GM18870 (cell line): ENCODE measurements at regions not wholly inside any gene's neighbourhood (a gene's known extent, or its start where the extent isn't known, plus 50 kb on each side); places are given as distances from the start of the nearest gene placed in this dataset.

Source experiments
- ATAC-seq: cut with Tn5 transposase; IDR thresholded peaks from one replicate; pipeline ENCODE4 v1.9.1; 2021; ENCODE audit warnings: moderate library complexity; ENCODE audit not compliant: unreplicated experiment

GRCh38 chr3:187994221-187995042 is 159.5 kb upstream of the LPP start:
- ATAC-seq = no peak

DNA sequence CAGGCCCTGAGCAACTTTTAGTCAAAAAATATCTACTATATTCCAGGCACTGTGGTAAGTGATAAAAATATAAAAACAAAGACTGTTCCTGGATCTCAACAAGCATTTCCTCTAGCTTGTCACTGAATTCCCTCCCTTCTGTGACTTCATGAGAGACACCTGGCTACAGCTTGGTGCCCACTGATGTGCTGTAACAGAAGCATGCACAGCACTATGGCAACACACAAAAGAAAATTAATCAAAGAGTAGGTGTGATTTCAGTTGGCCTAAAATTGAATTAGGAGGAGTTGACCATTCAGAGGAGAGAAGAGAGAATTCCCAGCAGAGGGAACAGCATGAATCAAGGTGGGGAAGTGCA is 158.9 kb upstream of the LPP start:
- ATAC-seq = no peak

DNA sequence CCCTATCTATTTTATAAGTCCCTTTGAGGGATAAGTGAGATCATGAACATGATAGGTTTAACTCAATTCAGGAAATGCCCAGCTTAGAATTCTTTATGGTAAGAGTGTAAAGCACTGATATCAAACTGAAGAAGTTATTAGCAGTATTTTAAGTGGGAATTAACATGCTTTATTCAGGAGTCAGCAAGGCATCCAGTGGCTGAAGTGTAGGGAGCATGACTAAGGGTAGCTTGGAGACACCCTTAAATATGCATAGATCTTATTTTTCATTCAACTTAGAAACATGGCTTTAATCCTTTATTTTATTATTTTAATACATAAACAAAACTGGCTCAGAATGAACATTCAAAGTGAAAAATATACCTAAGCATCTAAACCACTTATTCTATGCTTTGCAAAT is 158.3 kb upstream of the LPP start:
- no peak for ATAC-seq

DNA sequence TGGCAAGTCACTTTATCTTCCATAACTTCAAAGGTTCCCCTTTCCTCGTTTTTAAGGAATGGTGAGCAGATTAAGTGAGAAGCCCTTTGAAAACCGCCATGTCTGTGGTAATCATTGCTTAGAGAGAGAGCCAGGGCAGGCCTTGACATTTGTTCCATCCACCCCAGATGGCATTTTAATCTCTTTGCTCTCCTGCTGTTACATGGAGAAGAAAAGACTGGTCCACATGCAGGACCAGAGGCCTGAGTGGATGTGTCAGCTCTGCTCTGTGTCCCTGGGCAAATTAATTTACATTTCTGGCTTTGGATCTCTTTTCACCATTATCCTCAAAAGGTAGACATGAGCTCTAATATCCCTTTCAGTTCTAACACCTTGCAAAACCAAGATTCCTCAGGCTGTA is 157.3 kb upstream of the LPP start:
- no peak for ATAC-seq

- no peak for ATAC-seq
Measured at GRCh38 chr3:187997490-187997889, 156.5 kb upstream of the LPP start.

GRCh38 chr3:187997946-187998561 is 155.9 kb upstream of the LPP start:
- ATAC-seq = no peak

DNA sequence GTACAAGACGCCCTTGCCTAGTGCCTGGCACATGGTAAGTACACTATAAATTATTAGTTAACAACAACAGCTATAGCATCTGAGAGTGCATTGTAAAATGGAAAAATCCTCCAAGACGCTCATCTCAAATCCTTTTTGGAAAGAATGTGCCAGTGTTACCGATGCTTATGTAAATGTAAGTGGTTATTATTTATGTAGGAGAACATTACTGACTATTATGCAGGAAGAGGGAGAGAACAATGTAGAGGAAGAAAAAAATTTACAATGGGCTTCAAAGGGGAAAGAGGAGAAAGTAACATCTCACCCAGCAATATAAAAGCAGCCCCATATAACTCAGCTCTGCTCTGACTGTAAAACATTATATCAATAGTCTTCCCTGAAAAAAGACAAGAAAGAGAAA is 155.3 kb upstream of the LPP start:
- ATAC-seq = no peak

DNA sequence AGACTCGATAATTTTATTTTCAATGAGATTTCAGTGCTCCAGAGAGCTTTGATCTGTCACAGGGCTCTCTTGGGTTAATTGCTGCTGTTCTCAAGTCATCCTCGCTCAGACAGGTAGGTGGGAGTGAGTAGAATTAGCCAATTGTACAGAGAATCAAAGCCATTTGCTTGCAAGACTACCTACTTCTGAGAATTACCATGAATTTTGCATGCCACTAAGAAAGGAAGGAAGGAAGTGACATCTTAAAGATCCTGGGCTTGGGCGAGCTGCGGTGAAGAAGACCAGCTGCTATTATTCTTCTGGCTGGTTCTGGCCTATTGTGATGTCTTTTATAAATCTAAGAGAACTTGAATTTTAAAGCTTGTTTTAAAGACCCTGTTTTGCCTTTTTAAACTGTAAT is 154.1 kb upstream of the LPP start:
- ATAC-seq = no peak

- no peak for ATAC-seq
Measured at GRCh38 chr3:188000361-188000861, 153.5 kb upstream of the LPP start.

DNA sequence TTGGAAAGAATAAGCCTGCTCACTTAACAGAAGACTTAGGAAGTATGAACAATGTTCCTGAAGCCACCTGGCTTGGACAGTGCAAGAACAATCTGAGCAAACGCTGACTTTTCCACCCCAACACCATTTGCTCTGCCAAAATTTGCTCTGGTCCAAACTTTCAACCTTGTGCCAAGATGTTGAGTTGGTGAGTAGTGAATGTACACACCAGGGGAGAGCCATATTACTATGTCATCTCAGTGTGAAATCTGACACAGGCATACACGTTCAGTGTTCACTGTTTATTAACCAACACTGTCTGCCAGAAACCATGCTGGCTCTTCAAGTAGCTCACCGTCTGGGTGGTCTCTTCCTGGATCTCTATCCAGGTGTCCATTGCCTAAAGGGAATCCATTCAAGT is 152.9 kb upstream of the LPP start:
- ATAC-seq = no peak

- no peak for ATAC-seq
Measured at GRCh38 chr3:188001926-188002325, 152.0 kb upstream of the LPP start.

DNA sequence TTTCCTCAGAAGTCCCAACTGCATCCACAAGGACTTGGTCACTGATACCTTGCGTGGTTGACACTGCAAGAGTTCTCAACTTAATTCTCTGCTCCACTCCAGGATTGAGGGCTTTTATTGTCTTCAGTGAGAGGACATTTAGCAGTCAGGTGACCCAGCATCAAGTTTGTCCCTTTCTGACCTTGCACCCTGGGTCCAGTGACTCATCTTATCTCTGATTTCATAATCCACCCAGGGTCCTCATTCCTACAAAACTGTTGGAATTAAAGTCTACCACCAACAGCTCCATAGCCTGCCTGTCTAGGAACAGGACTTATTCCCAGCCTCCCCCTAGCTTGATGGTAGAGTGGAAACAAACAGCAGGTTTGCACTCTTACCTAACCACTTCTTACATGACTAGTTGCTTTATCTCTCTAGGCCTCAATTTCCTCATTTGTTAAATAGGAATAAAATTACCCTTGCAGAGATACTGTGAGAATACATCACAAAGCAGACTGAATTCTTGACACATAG is 151.3 kb upstream of the LPP start:
- ATAC-seq = no peak

DNA sequence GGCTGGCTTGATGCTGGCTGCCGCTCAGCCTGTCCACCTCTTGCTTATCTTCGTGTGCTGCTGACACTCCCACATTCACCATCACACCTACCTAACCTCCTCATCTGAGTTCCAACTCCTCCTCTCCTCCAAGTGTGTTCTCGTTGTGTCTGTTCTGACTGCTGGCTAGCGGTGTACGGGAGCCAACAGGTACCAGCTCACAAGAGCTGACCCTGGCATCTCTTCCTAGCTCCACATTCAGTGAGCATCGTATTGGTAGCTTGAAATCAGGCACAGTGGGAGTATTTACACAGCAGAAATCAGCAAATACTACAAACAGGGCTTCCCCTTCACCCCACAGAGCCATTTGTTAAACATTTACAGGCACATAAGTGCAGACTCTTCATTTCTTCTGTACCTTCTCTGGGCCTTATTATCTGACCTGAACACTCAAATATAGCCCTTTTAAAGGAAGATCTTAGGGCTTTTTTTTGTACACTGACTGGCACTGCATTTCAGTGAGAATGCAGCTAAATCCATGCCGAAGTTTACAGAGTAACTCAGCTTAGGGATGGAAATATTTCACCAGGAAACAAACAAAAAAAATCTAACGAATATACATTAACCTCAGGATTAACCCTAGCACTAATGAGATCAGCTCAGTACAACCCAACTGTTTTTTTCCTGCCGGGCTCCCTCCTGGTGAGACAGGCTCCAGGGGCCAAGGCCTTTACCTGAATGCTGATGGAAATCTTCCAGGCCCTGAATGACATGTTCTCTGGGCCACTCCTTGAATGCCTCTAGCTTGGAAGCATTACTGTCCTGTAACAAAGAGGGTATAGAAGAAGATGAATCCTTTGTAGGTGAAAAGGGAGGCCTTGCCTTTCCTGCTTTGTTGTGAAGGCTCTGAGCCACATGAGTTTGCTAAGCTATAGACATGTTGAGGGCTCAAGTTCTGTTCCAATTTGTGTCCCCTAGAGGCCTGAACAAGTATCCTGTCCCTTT is 150.5 kb upstream of the LPP start:
- no peak for ATAC-seq

GRCh38 chr3:188006726-188007393 is 147.1 kb upstream of the LPP start:
- no peak for ATAC-seq

DNA sequence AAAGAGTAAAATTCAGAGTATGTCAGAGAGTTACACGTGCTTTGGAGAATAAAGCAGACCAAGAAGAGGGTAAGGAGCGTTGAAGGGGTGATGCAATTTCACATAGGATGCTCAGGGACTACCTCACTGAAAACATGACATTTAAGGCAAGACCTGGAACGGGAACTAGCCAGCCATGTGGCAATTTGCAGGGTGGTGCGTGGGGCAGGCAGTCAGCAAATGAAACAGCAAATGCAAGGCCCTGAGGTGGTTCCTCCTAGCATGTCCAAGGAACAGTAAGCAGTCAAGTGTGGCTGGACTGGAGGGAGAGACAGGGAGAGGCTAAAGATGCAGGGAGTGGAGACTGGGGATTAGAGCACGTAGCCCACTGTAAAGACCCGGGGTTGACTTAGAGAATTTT is 146.1 kb upstream of the LPP start:
- no peak for ATAC-seq

DNA sequence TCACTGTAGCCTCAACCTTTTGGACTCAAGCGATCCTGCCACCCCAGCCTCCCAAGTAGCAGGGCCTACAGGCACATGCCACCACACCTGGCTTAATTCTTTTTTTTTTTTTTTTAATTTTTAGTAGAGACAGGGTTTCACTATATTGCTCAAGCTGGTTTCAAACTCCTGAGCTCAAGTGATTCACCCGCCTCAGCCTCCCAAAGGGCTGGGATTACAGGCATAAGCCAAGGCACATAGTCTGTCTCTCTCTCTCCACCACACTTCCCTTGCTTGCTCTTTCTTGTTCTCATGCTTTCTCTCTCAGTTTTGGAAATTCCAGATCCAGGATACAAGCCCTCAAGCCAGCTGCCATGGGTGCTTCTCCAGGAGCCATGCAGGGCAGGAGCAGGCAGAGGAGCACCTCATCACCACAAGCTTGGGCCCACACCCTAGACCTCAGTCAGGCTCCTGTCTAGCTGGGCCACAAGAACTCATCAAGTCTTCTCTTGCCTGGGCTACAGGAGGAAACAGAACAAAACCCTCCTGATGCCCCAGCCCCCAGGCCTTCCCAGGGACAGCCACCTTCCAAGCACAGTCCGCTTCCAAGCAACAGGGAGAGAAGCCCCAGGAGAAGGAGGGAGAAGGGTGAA is 145.3 kb upstream of the LPP start:
- no peak for ATAC-seq

DNA sequence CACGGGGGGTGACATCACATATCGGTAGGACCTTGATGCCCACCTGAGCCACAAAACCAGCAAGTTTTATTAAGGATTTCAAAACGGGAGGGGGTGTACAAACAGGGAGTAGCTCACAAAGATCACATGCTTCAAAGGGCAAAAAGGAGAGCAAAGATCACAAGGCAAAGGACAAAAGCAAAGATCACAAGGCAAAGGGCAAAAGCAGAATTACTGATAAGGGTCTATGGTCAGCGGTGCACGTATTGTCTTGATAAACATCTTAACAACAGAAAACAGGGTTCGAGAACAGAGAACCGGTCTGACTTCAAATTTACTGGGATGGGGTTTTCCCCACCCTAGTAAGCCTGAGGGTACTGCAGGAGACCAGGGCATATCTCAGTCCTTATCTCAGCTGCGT is 143.5 kb upstream of the LPP start:
- ATAC-seq = no peak

DNA sequence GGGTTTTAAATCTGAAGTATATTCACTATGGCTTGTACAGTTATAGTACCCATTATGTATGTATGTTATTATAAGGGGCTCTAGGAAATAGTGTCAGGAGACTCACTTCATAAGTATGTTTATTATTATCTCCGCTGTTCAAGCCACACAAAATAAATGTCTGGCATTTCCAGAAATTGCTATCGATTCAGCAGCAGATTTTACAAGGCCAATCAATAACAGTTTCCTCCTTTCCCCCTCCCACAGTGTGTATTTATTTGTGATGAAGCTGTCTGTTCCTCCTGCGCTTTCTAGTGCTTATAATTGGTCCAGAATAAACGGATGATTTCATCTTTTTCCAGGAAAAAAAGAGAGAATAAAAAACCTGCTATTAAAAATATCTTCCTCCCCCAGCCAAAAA is 134.2 kb upstream of the LPP start:
- no peak for ATAC-seq

DNA sequence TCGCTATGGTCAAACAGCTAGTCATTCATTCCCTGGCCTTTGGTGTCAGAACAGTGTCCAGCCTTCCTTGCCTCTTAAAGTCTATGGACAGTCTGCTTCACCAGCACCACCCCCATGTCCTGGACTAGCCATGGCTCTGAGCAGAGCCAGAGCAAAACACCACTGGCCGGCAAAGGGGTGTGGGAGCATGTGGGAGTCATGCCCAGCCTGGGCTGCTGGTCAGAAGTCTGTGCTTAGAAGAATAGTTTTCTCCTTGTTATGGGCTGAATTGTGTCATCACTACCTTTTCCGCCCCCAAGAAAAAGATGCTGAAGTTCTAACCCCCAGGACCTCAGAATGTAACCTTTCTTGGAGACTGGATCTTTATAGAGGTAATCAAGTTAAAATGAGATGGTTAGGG is 132.9 kb upstream of the LPP start:
- no peak for ATAC-seq

DNA sequence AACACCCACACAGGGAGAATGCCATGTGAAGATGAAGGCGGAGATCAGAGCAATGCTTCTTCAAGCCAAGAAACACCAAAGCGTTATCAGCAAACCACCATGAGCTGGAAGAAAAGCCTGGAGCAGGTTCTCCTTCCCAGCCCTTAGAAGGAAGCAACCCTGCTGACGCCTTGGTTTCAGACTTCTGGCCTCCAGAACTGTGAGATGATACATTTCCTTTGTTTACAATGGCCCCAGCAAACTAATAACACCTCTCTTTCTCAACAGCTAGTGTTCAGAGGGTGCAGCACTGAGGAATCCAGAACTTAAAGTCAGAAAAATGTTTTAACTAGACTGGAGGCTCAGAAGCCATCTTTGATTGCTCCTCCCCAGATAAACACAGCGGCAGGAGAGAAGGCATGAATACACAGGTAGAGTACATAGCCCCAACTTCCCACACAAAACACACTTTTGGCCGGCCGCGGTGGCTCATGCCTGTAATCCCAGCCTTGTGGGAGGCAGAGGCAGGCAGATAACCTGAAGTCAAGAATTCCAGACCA is 132.4 kb upstream of the LPP start:
- ATAC-seq = no peak
